HCT116 (cell line): ENCODE measurements at regions not wholly inside any gene's neighbourhood (a gene's known extent, or its start where the extent isn't known, plus 50 kb on each side); places are given as distances from the start of the nearest gene placed in this dataset.

Source experiments
- ATAC-seq: fragments of 200-7000 bp; cut with Tn5 transposase; 2 replicates; pipeline ENCODE4 v1.9.1; 2020; ENCODE audit warnings: mild to moderate bottlenecking, moderate library complexity
- BruUV-seq: library from RNA; stranded (reverse); fragments of 400-500 nt; replicated peaks from 2 replicates; lab custom pipeline; 2021; lab: Mats Ljungman, UMichigan
- CTCF ChIA-PET: fragments of 300-600 bp; sonication (Branson Sonifier 250); formaldehyde crosslinking; loops from one replicate; lab custom pipeline; 2021; ENCODE audit warnings: antibody characterized with exemption; lab: Charles Lee
- POLR2A ChIA-PET: fragments of 300-600, 350-600 bp; sonication (Branson Sonifier 250); formaldehyde crosslinking; loops from one replicate; lab custom pipeline; 2021; ENCODE audit warnings: antibody characterized with exemption; lab: Charles Lee
- RAD21 ChIA-PET, 2 experiments: fragments of 300-600 bp; sonication (Branson Sonifier 250); formaldehyde crosslinking; loops; one replicate each; lab custom pipeline; 2023; ENCODE audit warnings: low total read pairs in 2 of 2; ENCODE audit not compliant: uncharacterized antibody in 2 of 2, unreplicated experiment in 2 of 2, low non-redundant PET in 1 of 2; lab: Charles Lee
- DNase-seq: peaks from one replicate; pipeline ENCODE4 v3.0.0-alpha.2; 2010; ENCODE audit warnings: low read depth, low spot score
- H2AFZ ChIP-seq: fragments of 200-600 bp; shearing (Covaris generic), sonication (generic); 2 replicates; pipeline ENCODE4 v1.6.1; 2017; ENCODE audit warnings: low read depth, mixed run types, mixed read lengths, antibody characterized with exemption, low read length; ENCODE audit not compliant: poor library complexity, severe bottlenecking
- H3K27ac ChIP-seq: 2 replicates; pipeline ENCODE4 v1.5.1; 2012; ENCODE audit warnings: low read depth, low read length
- H3K27me3 ChIP-seq: fragments of 200-600 bp; sonication (generic); 2 replicates; pipeline ENCODE4 v1.6.1; 2016; ENCODE audit warnings: mixed run types, low read length, mixed read lengths; ENCODE audit not compliant: insufficient read depth
- H3K36me3 ChIP-seq, 2 experiments: fragments of 200-500 bp in 1 of 2; fragments of 200-600 bp in 1 of 2; sonication (Bioruptor generic) in 1 of 2; sonication (generic) in 1 of 2; 2 replicates each; pipeline versions ENCODE4 v1.5.1 to v1.6.1; 2014 to 2016; ENCODE audit warnings: low read length in 2 of 2, inconsistent platforms in 1 of 2, mixed read lengths in 1 of 2, mixed run types in 1 of 2; ENCODE audit not compliant: insufficient read depth in 2 of 2, control insufficient read depth in 1 of 2
- H3K4me1 ChIP-seq, 2 experiments: fragments of 200-600 bp in 1 of 2; sonication (generic) in 1 of 2; 2 replicates each; pipeline versions ENCODE4 v1.5.1 to v1.6.1; 2012 to 2017; ENCODE audit warnings: low read length in 2 of 2, inconsistent platforms in 1 of 2, mild to moderate bottlenecking in 1 of 2, mixed read lengths in 1 of 2, mixed run types in 1 of 2, moderate library complexity in 1 of 2; ENCODE audit not compliant: insufficient read depth in 2 of 2, control insufficient read depth in 1 of 2
- H3K4me2 ChIP-seq: fragments of 200-600 bp; sonication (generic); 2 replicates; pipeline ENCODE4 v1.6.1; 2017; ENCODE audit warnings: mixed run types, low read length, mixed read lengths
- H3K4me3 ChIP-seq, 2 experiments: fragments of 200-600 bp in 1 of 2; sonication (generic) in 1 of 2; replicated peaks in 1 of 2; 2 replicates each; pipeline ENCODE4 v1.5.1; 2011 to 2016; ENCODE audit warnings: low read length in 2 of 2, control low read depth in 1 of 2, low read depth in 1 of 2, mild to moderate bottlenecking in 1 of 2, mixed read lengths in 1 of 2, mixed run types in 1 of 2
- H3K79me2 ChIP-seq: fragments of 200-600 bp; sonication (generic); 2 replicates; pipeline ENCODE4 v1.6.1; 2017; ENCODE audit warnings: mild to moderate bottlenecking, mixed run types, low read length, moderate library complexity, mixed read lengths; ENCODE audit not compliant: insufficient read depth
- H3K9ac ChIP-seq: fragments of 200-600 bp; sonication (generic); 2 replicates; pipeline ENCODE4 v1.6.1; 2016; ENCODE audit warnings: low read length, mixed read lengths
- H3K9me2 ChIP-seq: fragments of 200-600 bp; sonication (generic), shearing (Covaris generic); 2 replicates; pipeline ENCODE4 v1.6.1; 2017; ENCODE audit warnings: mixed run types, mild to moderate bottlenecking, moderate library complexity; ENCODE audit not compliant: insufficient read depth
- H3K9me3 ChIP-seq, 2 experiments: fragments of 200-500 bp in 1 of 2; fragments of 200-600 bp in 1 of 2; sonication (Bioruptor generic) in 1 of 2; sonication (generic) in 1 of 2; 2 replicates each; pipeline ENCODE4 v1.6.1; 2014 to 2017; ENCODE audit warnings: low read length in 2 of 2, mixed read lengths in 2 of 2, inconsistent platforms in 1 of 2, low read depth in 1 of 2, mild to moderate bottlenecking in 1 of 2, mixed run types in 1 of 2, moderate library complexity in 1 of 2; ENCODE audit not compliant: control insufficient read depth in 1 of 2, insufficient read depth in 1 of 2
- H4K20me1 ChIP-seq: fragments of 200-600 bp; sonication (generic), shearing (Covaris generic); 2 replicates; pipeline ENCODE4 v1.6.1; 2017; ENCODE audit warnings: mixed run types, mild to moderate bottlenecking, moderate library complexity; ENCODE audit not compliant: insufficient read depth
- ATF3 ChIP-seq: IDR thresholded peaks from 2 replicates; pipeline ENCODE4 v1.6.1; 2012
- CBX3 ChIP-seq: IDR thresholded peaks from 2 replicates; pipeline ENCODE4 v1.6.1; 2012; ENCODE audit warnings: low read depth
- ELF1 ChIP-seq: IDR thresholded peaks from 2 replicates; pipeline ENCODE4 v1.6.1; 2012; ENCODE audit warnings: low read depth, borderline replicate concordance
- EZH2 ChIP-seq: fragments of 200-600 bp; sonication (generic); IDR thresholded peaks from 2 replicates; pipeline ENCODE4 v1.6.1; 2017; ENCODE audit warnings: antibody characterized with exemption, mixed run types
- EZH2phosphoT487 ChIP-seq: fragments of 200-600 bp; IDR thresholded peaks from 2 replicates; pipeline ENCODE4 v1.6.1; 2018; ENCODE audit warnings: antibody characterized with exemption, borderline replicate concordance
- FOSL1 ChIP-seq: IDR thresholded peaks from 2 replicates; pipeline ENCODE4 v1.6.1; 2012; ENCODE audit warnings: low read depth
- POLR2A ChIP-seq: IDR thresholded peaks from 2 replicates; pipeline ENCODE4 v1.7.0; 2011; ENCODE audit warnings: borderline replicate concordance; ENCODE audit not compliant: insufficient read depth, insufficient read length; ENCODE audit errors: extremely low read depth
- POLR2AphosphoS5 ChIP-seq: IDR thresholded peaks from 2 replicates; pipeline ENCODE4 v1.6.1; 2011; ENCODE audit warnings: mild to moderate bottlenecking, low read depth, low read length, moderate library complexity
- REST ChIP-seq: IDR thresholded peaks from 2 replicates; pipeline ENCODE4 v1.6.1; 2012; ENCODE audit warnings: low read depth
- SP1 ChIP-seq: IDR thresholded peaks from 2 replicates; pipeline ENCODE4 v1.6.1; 2012; ENCODE audit warnings: low read depth
- SRF ChIP-seq: IDR thresholded peaks from 2 replicates; pipeline ENCODE4 v1.6.1; 2012; ENCODE audit warnings: low read depth
- ZBTB33 ChIP-seq: IDR thresholded peaks from 2 replicates; pipeline ENCODE4 v1.6.1; 2011; ENCODE audit warnings: mild to moderate bottlenecking, low read length, moderate library complexity; ENCODE audit not compliant: insufficient replicate concordance; ENCODE audit errors: extremely low read depth
- ZFX ChIP-seq: fragments of 450-650 bp; IDR thresholded peaks from 2 replicates; pipeline ENCODE4 v1.6.1; 2017
- intact Hi-C: fragments of 100-400 bp; cut with micrococcal nuclease; formaldehyde crosslinking; loops from 2 replicates; pipeline ENCODE4 v1.10.0; 2022
- TF ChIP-seq, protein P1 (sequence below), 3 experiments: fragments of 200-600 bp in 1 of 3; sonication (generic) in 1 of 3; IDR thresholded peaks in 2 of 3; conservative IDR thresholded peaks in 1 of 3; 2 replicates each; pipeline ENCODE4 v1.5.1; 2012 to 2017; ENCODE audit warnings: low read depth in 2 of 3, low read length in 2 of 3, antibody characterized with exemption in 1 of 3, borderline replicate concordance in 1 of 3, control low read depth in 1 of 3, mild to moderate bottlenecking in 1 of 3, mixed read lengths in 1 of 3, mixed run types in 1 of 3, moderate library complexity in 1 of 3; ENCODE audit not compliant: insufficient read depth in 1 of 3

GRCh38 chr20:43781215-43781614, 54.4 kb upstream of the GTSF1L start:
- BruUV-seq = no TSS peak
- Histone ChIP-seq H3K4me1 (peaks cover 4 to 16% of the 10 kb centered on the region in 2 experiments; a peak in 2 of 4 replicates), H3K36me3 (no peaks in the 10 kb centered on the region), H2AFZ (no peak overlapping the region), H3K4me2 (no peak overlapping the region), H3K27ac (no peak overlapping the region), H3K27me3 (no peaks in the 10 kb centered on the region), H4K20me1 (no peaks in the 10 kb centered on the region), H3K9me3 (peaks cover 7 to 8% of the 10 kb centered on the region in 2 experiments; a peak in 2 of 4 replicates), H3K9me2 (no peaks in the 10 kb centered on the region), H3K79me2 (no peaks in the 10 kb centered on the region), H3K9ac (no peak overlapping the region), H3K4me3 (no peak overlapping the region)
- CTCF ChIA-PET = no interaction called here
- intact Hi-C loops = no loop called here
- TF ChIP-seq REST = no peak
- no peak for TF ChIP-seq ZFX
- TF ChIP-seq, protein P1, sequence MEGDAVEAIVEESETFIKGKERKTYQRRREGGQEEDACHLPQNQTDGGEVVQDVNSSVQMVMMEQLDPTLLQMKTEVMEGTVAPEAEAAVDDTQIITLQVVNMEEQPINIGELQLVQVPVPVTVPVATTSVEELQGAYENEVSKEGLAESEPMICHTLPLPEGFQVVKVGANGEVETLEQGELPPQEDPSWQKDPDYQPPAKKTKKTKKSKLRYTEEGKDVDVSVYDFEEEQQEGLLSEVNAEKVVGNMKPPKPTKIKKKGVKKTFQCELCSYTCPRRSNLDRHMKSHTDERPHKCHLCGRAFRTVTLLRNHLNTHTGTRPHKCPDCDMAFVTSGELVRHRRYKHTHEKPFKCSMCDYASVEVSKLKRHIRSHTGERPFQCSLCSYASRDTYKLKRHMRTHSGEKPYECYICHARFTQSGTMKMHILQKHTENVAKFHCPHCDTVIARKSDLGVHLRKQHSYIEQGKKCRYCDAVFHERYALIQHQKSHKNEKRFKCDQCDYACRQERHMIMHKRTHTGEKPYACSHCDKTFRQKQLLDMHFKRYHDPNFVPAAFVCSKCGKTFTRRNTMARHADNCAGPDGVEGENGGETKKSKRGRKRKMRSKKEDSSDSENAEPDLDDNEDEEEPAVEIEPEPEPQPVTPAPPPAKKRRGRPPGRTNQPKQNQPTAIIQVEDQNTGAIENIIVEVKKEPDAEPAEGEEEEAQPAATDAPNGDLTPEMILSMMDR (IDR thresholded peaks at IDR 0.05 in 2 of 3, conservative IDR thresholded peaks at IDR 0.05 in 1 of 3; ENCODE audit: borderline replicate concordance in 1 of 3, insufficient read depth in 1 of 3, low read depth in 2 of 3, low read length in 2 of 3) = no peak
- no peak for TF ChIP-seq SP1
- no peak for TF ChIP-seq ELF1
- TF ChIP-seq ZBTB33 = no peak
- no peak for TF ChIP-seq EZH2phosphoT487
- no peak for TF ChIP-seq SRF
- TF ChIP-seq POLR2A = no peak
- no peak for TF ChIP-seq ATF3
- TF ChIP-seq POLR2AphosphoS5 = no peak
- no peak for TF ChIP-seq FOSL1
- no peak for TF ChIP-seq CBX3
- TF ChIP-seq EZH2 = no peak
- ATAC-seq (no peak), DNase-seq (no peak)
- RAD21 ChIA-PET = no interaction called here
- POLR2A ChIA-PET = no interaction called here
